HG02973 (cell line): ENCODE measurements at regions not wholly inside any gene's neighbourhood (a gene's known extent, or its start where the extent isn't known, plus 50 kb on each side); places are given as distances from the start of the nearest gene placed in this dataset.
"Not testable (repeated sequence)": the region's sequence is repeated elsewhere in the genome, so short reads cannot be mapped to it uniquely, and the experiment has no call there.

Source experiments
- ATAC-seq: cut with Tn5 transposase; IDR thresholded peaks from one replicate; pipeline ENCODE4 v1.9.1; 2021; ENCODE audit warnings: moderate library complexity; ENCODE audit not compliant: unreplicated experiment

GRCh38 chr6:4359108-4359730 lies 223.8 kb upstream of the ECI2 start:
- no peak for ATAC-seq

- no peak for ATAC-seq
Measured at GRCh38 chr6:4358414-4359107, 223.2 kb upstream of the ECI2 start.

DNA sequence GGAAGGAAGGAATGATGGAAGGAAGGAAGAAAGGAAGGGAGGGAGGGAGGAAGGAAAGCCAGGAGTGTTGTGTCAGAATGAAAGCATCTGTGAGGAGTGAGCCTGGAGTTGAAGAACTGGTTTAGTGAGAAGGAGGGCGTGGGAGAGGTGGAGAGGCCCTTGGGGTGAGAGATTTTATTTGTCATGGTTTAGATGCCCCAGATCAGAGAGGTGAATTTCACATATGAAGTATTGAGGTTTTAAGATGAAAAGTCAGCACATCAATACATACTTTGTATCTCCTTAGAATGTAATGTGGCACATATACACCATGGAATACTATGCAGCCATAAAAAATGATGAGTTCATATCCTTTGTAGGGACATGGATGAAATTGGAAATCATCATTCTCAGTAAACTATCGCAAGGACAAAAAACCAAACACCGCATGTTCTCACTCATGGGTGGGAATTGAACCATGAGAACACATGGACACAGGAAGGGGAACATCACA lies 222.3 kb upstream of the ECI2 start:
- not testable (repeated sequence) for ATAC-seq

GRCh38 chr6:4356899-4357659 lies 221.7 kb upstream of the ECI2 start:
- no peak for ATAC-seq

DNA sequence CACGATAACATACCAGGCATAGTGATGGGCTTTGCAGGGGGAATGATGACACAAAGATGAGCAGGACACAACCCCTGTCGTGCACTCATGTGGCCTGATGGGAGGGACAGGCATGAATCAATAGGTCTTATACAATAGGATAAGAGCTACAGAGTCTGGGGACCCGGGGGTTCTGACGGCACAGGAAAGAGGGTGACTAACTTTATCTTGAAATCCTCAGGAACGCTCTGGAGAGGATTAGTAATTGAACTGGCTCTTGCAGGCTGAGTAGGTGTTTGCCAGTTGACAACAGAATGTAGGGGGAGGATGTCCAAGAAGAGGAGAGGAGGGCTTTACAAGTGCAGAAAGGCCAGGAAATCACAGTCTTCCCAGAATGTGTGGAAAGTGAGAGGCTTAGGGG lies 219.9 kb upstream of the ECI2 start:
- no peak for ATAC-seq

DNA sequence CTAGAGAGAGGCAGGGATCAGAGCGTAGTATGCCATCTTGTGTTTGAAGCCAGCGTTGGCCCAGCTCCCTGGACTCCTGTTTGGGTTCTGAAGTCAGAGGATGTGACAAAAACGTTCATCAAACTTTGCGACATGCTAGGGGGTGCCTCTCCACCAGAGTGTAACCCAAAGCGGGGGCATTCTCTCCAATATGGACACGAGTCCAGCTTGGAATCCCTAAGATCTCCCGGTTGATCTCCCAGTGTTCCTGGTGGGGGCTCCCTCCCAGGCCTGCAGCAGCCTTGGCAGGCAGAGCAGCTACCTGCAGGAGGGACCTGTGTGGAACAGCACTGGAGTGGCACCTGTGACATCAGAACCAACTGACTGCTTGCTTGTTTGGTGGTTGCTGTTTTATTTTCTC lies 218.8 kb upstream of the ECI2 start:
- ATAC-seq = no peak

DNA sequence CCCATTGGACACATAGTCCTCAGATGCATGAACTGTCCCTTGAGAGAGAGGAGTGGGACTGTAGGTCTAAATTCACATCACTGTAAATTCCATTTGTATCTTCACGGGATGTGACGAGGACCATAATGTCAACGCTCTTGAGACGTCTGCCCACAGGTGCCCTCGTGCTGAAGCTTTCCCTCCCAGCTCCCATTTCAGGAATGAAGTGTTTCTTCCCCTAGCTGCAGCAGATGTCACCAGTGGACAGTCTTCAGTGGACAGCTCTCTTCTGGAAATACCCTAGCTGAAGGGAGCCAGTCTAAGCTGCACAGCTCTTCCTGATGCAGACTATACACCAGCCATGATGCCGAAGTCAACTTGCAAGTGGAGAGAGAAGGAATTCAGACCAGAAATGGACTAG lies 217.4 kb upstream of the ECI2 start:
- no peak for ATAC-seq

GRCh38 chr6:4352322-4352669 lies 216.9 kb upstream of the ECI2 start:
- no peak for ATAC-seq

GRCh38 chr6:4351520-4352321 lies 216.3 kb upstream of the ECI2 start:
- ATAC-seq = no peak

- ATAC-seq = no peak
Measured at GRCh38 chr6:4350567-4351519, 215.5 kb upstream of the ECI2 start.

- no peak for ATAC-seq
Measured at GRCh38 chr6:4349931-4350330, 214.6 kb upstream of the ECI2 start.

DNA sequence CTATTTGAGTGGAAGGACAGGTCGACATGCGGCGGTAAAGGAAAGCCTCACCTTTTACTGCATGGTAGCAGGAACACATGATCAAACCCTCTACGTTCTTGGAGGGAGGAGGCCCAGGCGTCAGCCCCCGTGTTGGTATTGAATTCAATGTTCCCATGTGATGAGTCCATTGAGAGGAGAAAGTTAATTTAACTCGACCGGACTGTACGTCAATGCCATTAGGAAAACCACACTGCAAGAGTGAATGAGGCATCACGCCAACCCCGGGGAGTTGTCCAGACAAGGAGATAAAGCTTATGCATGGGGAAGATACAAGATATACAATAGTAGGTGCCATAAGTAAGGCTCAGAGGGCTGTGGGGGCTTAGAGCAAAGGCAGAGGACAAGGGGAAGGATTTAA lies 213.9 kb upstream of the ECI2 start:
- no peak for ATAC-seq

DNA sequence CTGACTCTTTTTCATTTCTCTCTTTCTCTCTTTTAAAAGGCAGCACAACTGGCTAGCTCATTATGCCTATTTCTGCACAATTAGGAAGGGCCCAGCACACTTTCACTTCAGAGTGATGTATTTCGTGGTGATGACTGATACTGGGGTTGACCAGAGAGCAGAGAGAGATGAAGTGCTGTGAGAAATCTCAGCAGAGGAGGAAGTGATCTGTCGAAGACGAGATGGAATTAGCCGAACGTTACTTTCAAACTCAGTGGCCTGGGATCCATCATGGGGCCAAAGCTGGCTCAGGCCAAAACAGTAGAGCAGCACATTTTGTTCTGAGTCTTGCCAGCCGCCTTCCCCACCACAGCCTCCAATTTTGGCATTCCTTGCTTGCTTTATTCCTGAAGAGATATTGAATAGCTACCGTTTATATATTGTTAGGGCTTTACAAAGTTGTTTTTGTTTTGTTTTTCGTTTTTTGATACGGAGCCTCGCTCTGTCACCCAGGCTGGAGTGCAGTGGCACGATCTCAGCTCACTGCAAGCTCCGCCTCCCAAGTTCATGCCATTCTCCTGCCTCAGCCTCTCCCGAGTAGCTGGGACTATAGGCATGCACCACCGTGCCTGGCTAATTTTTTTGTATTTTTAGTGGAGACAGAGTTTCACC lies 213.2 kb upstream of the ECI2 start:
- ATAC-seq = no peak

DNA sequence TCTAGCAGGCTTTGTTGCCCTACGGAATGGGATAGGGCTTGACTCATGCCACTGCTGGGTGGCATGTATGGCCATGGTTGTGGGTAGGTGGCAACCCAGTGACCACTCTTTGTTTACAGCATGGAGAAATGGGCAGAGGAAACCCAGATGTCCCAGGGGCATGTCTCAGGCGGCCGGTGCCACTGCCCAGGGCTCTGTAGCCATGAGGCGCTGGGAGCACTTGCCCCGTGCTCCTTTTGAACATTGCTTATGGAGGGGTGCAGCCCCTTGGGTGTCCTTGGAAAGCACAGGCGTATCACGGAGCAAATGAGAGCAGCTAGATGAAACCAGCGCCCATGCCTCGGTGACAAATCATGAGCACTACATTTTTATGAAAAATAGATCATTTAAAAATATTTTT lies 212.5 kb upstream of the ECI2 start:
- ATAC-seq = no peak

- ATAC-seq = no peak
Measured at GRCh38 chr6:4346659-4347333, 211.4 kb upstream of the ECI2 start.

GRCh38 chr6:4345543-4345942 lies 210.2 kb upstream of the ECI2 start:
- no peak for ATAC-seq

DNA sequence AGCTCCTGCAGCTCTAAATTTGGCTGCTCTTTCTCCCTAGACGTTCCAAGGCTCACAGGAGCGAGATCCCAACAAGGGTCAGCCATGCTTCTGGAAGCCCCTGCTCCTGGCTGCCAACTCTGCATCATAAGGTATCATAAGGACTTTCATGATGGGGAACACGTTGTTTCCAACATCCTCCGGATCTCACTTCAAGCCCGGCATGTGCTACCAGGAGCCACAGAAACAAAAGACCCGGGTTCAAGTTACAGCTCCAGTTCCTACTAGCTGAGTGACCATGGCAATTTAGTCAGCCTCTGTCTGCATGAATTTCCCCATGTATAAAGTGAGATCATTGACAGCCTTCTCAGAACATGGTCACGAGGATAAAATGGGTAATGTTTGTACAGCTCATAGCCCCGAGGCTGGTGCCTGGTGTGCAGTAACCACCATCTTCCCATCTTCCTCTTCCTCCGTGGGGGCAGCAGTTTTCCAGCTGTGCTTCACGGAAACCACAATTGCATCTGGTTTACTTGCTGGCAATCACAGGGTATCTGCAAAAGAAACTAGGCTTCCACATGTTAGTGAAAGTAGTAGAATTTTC lies 209.0 kb upstream of the ECI2 start:
- ATAC-seq = no peak

- ATAC-seq = no peak
Measured at GRCh38 chr6:4342407-4343137, 207.2 kb upstream of the ECI2 start.
